Ovary (tissue), 7 donors: ENCODE measurements at regions not wholly inside any gene's neighbourhood (a gene's known extent, or its start where the extent isn't known, plus 50 kb on each side); places are given as distances from the start of the nearest gene placed in this dataset.

Source experiments
- DNase-seq, 5 donors: peaks; one replicate each; pipeline ENCODE4 v3.0.0-alpha.2; 2019 to 2020
- H3K27ac ChIP-seq, 2 donors: fragments of 200-600 bp; one replicate each; pipeline versions ENCODE4 v1.5.1 to v1.8.0; 2019 to 2022
- H3K27me3 ChIP-seq: fragments of 200-600 bp; one replicate; pipeline ENCODE4 v1.8.0; 2022
- H3K36me3 ChIP-seq: fragments of 200-600 bp; sonication (generic); one replicate; pipeline ENCODE4 v1.5.1; 2019
- H3K4me1 ChIP-seq: one replicate; pipeline ENCODE4 v1.8.1; 2013; ENCODE audit warnings: mild to moderate bottlenecking, moderate library complexity; ENCODE audit not compliant: insufficient read depth
- H3K4me3 ChIP-seq: fragments of 200-600 bp; sonication (generic); one replicate; pipeline ENCODE4 v1.5.1; 2017
- H3K9me3 ChIP-seq, 2 donors: fragments of 200-600 bp in 1 of 2; sonication (generic) in 1 of 2; one replicate each; pipeline versions ENCODE4 v1.5.1 to v1.8.1; 2013 to 2019; ENCODE audit warnings: mild to moderate bottlenecking in 1 of 2, moderate library complexity in 1 of 2
- CTCF ChIP-seq, 3 donors: fragments of 450-650 bp in 2 of 3; fragments of 200-600 bp in 1 of 3; IDR thresholded peaks; one replicate each; pipeline versions ENCODE4 v1.5.1 to v1.8.0; 2016 to 2022; ENCODE audit warnings: antibody characterized with exemption in 3 of 3, mild to moderate bottlenecking in 1 of 3
- EP300 ChIP-seq: sonication (generic); formaldehyde crosslinking; IDR thresholded peaks from one replicate; pipeline ENCODE4 v1.6.1; 2017; ENCODE audit warnings: antibody characterized with exemption
- POLR2A ChIP-seq: fragments of 450-650 bp; IDR thresholded peaks from one replicate; pipeline ENCODE4 v1.6.1; 2017; ENCODE audit warnings: antibody characterized with exemption, mild to moderate bottlenecking, moderate library complexity
- WGBS, 3 donors: extraction: QIAGEN DNeasy Blood & Tissue Kit in 1 of 3; methylation state at CpG; one replicate each; pipeline versions ENCODE4 v1.1.5 to v1.1.7; 2013 to 2017; 5-methylcytosine and 5-hydroxymethylcytosine counted together
- intact Hi-C, 4 donors: fragments of 100-400 bp; cut with DNase I; formaldehyde crosslinking; loops; one replicate each; pipeline versions ENCODE4 v1.11.0 to v1.15.1; 2022 to 2023
- donor health status: DM: no; HTN: no; CAD: no; lungs with moderate emphysema.
- donor health status: DM: no; HTN: no; CAD: no.
- donor health status: Bipolar disorder and iron deficiency.
- donor health status: DM: no; HTN: no; CAD: no.
- donor health status: DM: yes; HTN: yes; CAD: no.

- Histone ChIP-seq H3K27ac (no peak overlapping the region), H3K4me3 (no peak overlapping the region), H3K9me3 (no peaks in the 10 kb centered on the region), H3K27me3 (no peaks in the 10 kb centered on the region), H3K4me1 (peaks cover 4% of the 10 kb centered on the region), H3K36me3 (no peaks in the 10 kb centered on the region)
- TF ChIP-seq CTCF (IDR thresholded peaks at IDR 0.05) (no peak), EP300 (no peak), POLR2A (no peak)
- no peak for DNase-seq
- WGBS, 3 donors: 61 to 75% (median 64%) methylated on average over 9 of the region's 9 CpGs
- intact Hi-C loops: no loop called here
Measured at GRCh38 chr2:109702250-109702985, 88.3 kb downstream of the SOWAHC start.

DNA sequence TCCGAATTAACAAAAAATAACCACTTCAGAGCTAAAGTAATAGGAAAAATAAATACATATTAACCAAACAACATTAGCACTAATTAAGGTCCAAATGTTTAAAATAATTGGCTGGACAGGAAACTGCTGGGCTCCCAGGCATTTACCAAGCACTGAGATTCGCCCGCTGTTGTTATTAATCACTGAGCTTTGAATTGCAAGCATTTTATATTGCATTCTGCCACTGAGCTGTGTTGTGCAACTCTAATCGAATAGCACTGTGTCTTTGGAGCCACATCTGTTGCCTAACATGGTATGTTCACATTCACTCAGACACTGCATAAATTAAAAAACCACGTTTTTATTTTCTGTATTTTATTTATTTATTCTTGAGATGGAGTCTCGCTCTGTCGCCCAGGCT, 88.9 kb downstream of the SOWAHC start:
- no peak for DNase-seq
- H3K9me3 ChIP-seq: no peaks in the 10 kb centered on the region
- H3K36me3 ChIP-seq: no peaks in the 10 kb centered on the region
- intact Hi-C loops: no loop called here
- no peaks in the 10 kb centered on the region for H3K27me3 ChIP-seq
- WGBS, 3 donors: 77 to 78% (median 77%) methylated on average over 7 of the region's 7 CpGs
- H3K27ac ChIP-seq: no peak overlapping the region
- peaks cover 4% of the 10 kb centered on the region for H3K4me1 ChIP-seq
- H3K4me3 ChIP-seq: no peak overlapping the region
- TF ChIP-seq POLR2A (no peak), CTCF (IDR thresholded peaks at IDR 0.05) (no peak), EP300 (no peak)

DNA sequence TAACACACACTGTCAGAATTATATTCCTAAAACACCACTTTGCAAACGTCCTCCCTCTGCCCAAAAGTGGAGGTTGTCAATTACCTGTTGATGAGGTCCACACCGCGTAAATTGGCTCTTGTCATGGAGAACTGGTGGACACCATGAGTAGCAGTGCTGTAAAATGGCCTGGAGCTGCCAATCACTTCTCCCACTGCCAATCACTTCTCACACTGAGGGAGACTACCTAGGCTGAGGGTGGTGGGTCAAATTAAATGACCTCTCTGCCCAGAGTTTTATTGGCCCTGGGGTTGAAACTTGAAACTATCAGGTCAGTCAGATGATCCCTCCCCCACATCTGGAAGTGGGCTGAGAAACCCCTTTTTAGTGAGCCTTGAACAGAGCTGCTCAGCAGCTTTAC, 89.6 kb downstream of the SOWAHC start:
- 84 to 96% (median 88%) methylated on average over 3 of the region's 3 CpGs for WGBS, 3 donors
- H3K9me3 ChIP-seq: no peaks in the 10 kb centered on the region
- H3K4me1 ChIP-seq: peaks cover 4% of the 10 kb centered on the region
- TF ChIP-seq CTCF (IDR thresholded peaks at IDR 0.05) (no peak), POLR2A (no peak), EP300 (no peak)
- no peaks in the 10 kb centered on the region for H3K36me3 ChIP-seq
- H3K4me3 ChIP-seq: no peak overlapping the region
- DNase-seq: no peak
- H3K27ac ChIP-seq: no peak overlapping the region
- no peaks in the 10 kb centered on the region for H3K27me3 ChIP-seq
- intact Hi-C loops: no loop called here

DNA sequence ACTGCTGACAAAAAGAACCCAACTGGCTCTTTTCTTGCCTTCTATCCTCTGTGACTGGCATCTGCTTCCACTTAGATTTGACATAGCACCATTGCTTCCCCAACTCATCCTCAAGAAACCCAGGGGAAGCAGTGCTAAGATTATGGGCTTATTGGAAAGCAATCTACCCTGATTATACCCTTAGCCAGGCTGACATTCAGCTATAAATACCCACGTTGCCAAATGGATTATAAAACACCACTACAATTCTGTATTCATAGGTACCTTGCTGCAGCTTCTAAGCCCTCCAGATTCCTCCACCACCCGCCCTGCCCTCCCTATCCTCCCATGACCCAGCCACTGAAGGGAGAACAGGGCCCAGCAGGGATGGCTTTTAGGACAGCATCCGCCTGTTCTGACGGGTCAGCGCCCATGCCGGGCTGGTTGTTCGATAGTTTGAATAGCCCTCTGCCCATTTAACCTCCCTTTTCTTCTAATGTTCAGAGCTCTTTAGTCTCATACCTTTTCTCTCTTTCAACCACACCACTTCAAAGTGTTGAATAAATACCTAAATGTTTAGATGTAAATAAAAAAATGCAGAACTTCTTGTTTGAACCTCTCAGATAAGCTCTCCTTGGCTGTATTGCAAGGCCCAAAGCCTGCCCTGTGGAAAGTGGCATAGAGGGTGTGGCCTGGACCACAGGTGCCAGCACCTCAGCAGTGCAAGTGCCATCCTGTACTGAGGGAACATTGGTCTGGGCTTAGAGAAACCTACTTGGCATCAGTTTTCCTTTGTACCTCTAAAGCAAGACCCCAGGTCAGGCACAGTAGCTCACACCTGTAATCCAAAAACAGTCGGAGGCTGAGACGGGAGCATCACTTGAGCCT, 86.6 kb upstream of the RGPD5 start:
- no peak overlapping the region for H3K4me3 ChIP-seq
- H3K4me1 ChIP-seq: no peaks in the 10 kb centered on the region
- WGBS, 3 donors: 82 to 90% (median 88%) methylated on average over 9 of the region's 9 CpGs
- no peaks in the 10 kb centered on the region for H3K36me3 ChIP-seq
- DNase-seq: no peak
- no peak overlapping the region for H3K27ac ChIP-seq
- TF ChIP-seq CTCF (IDR thresholded peaks at IDR 0.05) (no peak), EP300 (no peak), POLR2A (no peak)
- H3K9me3 ChIP-seq: no peaks in the 10 kb centered on the region
- H3K27me3 ChIP-seq: no peaks in the 10 kb centered on the region
- intact Hi-C loops: no loop called here
